Peyer's patch (tissue), 4 donors: ENCODE measurements at regions not wholly inside any gene's neighbourhood (a gene's known extent, or its start where the extent isn't known, plus 50 kb on each side); places are given as distances from the start of the nearest gene placed in this dataset.
"Not testable (repeated sequence)": the region's sequence is repeated elsewhere in the genome, so short reads cannot be mapped to it uniquely, and the experiment has no call there.

Experiments
- POLR2A ChIP-seq, 2 donors: fragments of 450-650 bp; IDR thresholded peaks; one replicate each; pipeline ENCODE4 v1.5.1; 2017; ENCODE audit warnings: antibody characterized with exemption in 2 of 2, mild to moderate bottlenecking in 2 of 2, moderate library complexity in 2 of 2
- TF ChIP-seq, protein P1 (sequence below), 6 experiments: fragments of 450-650 bp in 4 of 6; fragments of 200-600 bp in 2 of 6; sonication (generic) in 1 of 6; IDR thresholded peaks; one replicate each; pipeline ENCODE4 v1.5.1; 2017 to 2019; ENCODE audit warnings: antibody characterized with exemption in 6 of 6, mild to moderate bottlenecking in 3 of 6, moderate library complexity in 1 of 6

DNA sequence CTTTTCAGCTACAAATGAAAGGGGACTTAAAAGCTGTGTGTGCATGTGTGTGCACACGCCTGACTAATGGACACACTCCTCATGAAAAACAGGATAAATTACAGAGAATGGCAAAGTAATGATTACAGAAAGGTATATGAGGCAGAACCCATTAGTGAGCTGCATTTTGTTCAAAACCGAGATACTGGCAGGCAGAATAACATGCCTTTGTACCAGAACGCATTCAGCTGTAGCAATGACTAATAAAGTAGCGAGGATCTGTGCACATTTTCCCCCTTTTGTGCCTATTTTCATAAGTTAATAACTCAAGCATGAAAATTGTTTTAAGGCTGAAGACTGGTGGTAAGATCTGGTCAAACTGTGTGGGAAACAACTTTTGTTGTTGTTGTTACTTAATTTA, 165.7 kb upstream of the PLGLB2 start:
- not testable (repeated sequence) for TF ChIP-seq POLR2A (IDR thresholded peaks at IDR 0.05)
- TF ChIP-seq, protein P1, sequence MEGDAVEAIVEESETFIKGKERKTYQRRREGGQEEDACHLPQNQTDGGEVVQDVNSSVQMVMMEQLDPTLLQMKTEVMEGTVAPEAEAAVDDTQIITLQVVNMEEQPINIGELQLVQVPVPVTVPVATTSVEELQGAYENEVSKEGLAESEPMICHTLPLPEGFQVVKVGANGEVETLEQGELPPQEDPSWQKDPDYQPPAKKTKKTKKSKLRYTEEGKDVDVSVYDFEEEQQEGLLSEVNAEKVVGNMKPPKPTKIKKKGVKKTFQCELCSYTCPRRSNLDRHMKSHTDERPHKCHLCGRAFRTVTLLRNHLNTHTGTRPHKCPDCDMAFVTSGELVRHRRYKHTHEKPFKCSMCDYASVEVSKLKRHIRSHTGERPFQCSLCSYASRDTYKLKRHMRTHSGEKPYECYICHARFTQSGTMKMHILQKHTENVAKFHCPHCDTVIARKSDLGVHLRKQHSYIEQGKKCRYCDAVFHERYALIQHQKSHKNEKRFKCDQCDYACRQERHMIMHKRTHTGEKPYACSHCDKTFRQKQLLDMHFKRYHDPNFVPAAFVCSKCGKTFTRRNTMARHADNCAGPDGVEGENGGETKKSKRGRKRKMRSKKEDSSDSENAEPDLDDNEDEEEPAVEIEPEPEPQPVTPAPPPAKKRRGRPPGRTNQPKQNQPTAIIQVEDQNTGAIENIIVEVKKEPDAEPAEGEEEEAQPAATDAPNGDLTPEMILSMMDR (IDR thresholded peaks at IDR 0.05), result not testable (repeated sequence)
